ENCODE measurements at regions not wholly inside any gene's neighbourhood (a gene's known extent, or its start where the extent isn't known, plus 50 kb on each side); places are given as distances from the start of the nearest gene placed in this dataset.

GRCh38 chr1:102799496-102799895, 308.8 kb downstream of the COL11A1 start:
- no peak for TF ChIP-seq POLR2A (IDR thresholded peaks at IDR 0.05)
- no peak for TF ChIP-seq CTCF (IDR thresholded peaks at IDR 0.05)

All from Peyer's patch (tissue), 4 donors.